Esophagus muscularis mucosa (tissue), 3 donors: ENCODE measurements at regions not wholly inside any gene's neighbourhood (a gene's known extent, or its start where the extent isn't known, plus 50 kb on each side); places are given as distances from the start of the nearest gene placed in this dataset.
"Not testable (repeated sequence)": the region's sequence is repeated elsewhere in the genome, so short reads cannot be mapped to it uniquely, and the experiment has no call there.

ENCODE experiments used
- POLR2A ChIP-seq: fragments of 450-650 bp; IDR thresholded peaks from one replicate; pipeline ENCODE4 v1.6.1; 2017; ENCODE audit warnings: antibody characterized with exemption, moderate library complexity, mild to moderate bottlenecking, low read depth
- POLR2AphosphoS5 ChIP-seq, 2 donors: sonication (generic); formaldehyde crosslinking; IDR thresholded peaks; one replicate each; pipeline ENCODE4 v1.6.1; 2017; ENCODE audit warnings: antibody characterized with exemption in 2 of 2
- TF ChIP-seq, protein P1 (sequence below), 3 experiments: fragments of 200-600 bp in 2 of 3; fragments of 450-650 bp in 1 of 3; sonication (generic) in 2 of 3; IDR thresholded peaks; one replicate each; pipeline ENCODE4 v1.5.1; 2017 to 2019; ENCODE audit warnings: antibody characterized with exemption in 3 of 3, mild to moderate bottlenecking in 2 of 3, moderate library complexity in 1 of 3

DNA sequence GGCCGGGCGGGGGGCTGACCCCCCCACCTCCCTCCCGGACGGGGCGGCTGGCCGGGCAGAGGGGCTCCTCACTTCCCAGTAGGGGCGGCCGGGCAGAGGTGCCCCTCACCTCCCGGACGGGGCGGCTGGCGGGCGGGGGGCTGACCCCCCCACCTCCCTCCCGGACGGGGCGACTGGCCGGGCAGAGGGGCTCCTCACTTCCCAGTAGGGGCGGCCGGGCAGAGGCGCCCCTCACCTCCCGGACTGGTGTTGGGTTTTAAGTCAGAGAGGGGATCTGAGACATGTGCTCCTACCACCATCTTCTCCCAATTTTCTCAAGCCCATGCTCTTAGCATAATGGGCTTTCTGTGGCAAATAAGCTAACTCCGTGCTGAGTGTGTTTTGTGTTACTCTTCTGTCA lies 87.5 kb upstream of the TMTC4 start:
- not testable (repeated sequence) for TF ChIP-seq POLR2AphosphoS5 (IDR thresholded peaks at IDR 0.05); POLR2A
- TF ChIP-seq, protein P1, sequence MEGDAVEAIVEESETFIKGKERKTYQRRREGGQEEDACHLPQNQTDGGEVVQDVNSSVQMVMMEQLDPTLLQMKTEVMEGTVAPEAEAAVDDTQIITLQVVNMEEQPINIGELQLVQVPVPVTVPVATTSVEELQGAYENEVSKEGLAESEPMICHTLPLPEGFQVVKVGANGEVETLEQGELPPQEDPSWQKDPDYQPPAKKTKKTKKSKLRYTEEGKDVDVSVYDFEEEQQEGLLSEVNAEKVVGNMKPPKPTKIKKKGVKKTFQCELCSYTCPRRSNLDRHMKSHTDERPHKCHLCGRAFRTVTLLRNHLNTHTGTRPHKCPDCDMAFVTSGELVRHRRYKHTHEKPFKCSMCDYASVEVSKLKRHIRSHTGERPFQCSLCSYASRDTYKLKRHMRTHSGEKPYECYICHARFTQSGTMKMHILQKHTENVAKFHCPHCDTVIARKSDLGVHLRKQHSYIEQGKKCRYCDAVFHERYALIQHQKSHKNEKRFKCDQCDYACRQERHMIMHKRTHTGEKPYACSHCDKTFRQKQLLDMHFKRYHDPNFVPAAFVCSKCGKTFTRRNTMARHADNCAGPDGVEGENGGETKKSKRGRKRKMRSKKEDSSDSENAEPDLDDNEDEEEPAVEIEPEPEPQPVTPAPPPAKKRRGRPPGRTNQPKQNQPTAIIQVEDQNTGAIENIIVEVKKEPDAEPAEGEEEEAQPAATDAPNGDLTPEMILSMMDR (IDR thresholded peaks at IDR 0.05): not testable (repeated sequence)
